Fibroblast of lung (primary cell): ENCODE measurements at regions not wholly inside any gene's neighbourhood (a gene's known extent, or its start where the extent isn't known, plus 50 kb on each side); places are given as distances from the start of the nearest gene placed in this dataset.
"Not testable (repeated sequence)": the region's sequence is repeated elsewhere in the genome, so short reads cannot be mapped to it uniquely, and the experiment has no call there.

ENCODE experiments used
- DNase-seq, 2 donors: peaks; one replicate each; pipeline versions ENCODE4 v3.0.0 to v3.0.0-alpha.2; 2010; ENCODE audit warnings: low read depth in 2 of 2
- H2AFZ ChIP-seq: 2 replicates; pipeline ENCODE4 v1.5.1; 2012; ENCODE audit warnings: low read length, control low read depth, inconsistent platforms
- H3K27ac ChIP-seq: 2 replicates; pipeline ENCODE4 v1.5.1; 2011; ENCODE audit warnings: low read length, control low read depth; ENCODE audit not compliant: insufficient read depth
- H3K27me3 ChIP-seq: 2 replicates; pipeline ENCODE4 v1.5.1; 2011; ENCODE audit warnings: mild to moderate bottlenecking, low read length; ENCODE audit not compliant: control insufficient read depth, insufficient read depth
- H3K36me3 ChIP-seq: 2 replicates; pipeline ENCODE4 v1.5.1; 2011; ENCODE audit warnings: low read length; ENCODE audit not compliant: control insufficient read depth, insufficient read depth
- H3K4me1 ChIP-seq: 2 replicates; pipeline ENCODE4 v1.5.1; 2011; ENCODE audit warnings: low read length; ENCODE audit not compliant: control insufficient read depth, insufficient read depth; ENCODE audit errors: extremely low read depth
- H3K4me2 ChIP-seq: 2 replicates; pipeline ENCODE4 v1.5.1; 2011; ENCODE audit warnings: low read length, control low read depth; ENCODE audit not compliant: insufficient read depth; ENCODE audit errors: extremely low read depth
- H3K4me3 ChIP-seq, 4 experiments: fragments of 200-600 bp in 1 of 4; sonication (generic) in 1 of 4; replicated peaks in 1 of 4; 2 replicates each; pipeline ENCODE4 v1.5.1; 2011 to 2016; ENCODE audit warnings: low read length in 4 of 4, low read depth in 3 of 4, mild to moderate bottlenecking in 3 of 4, control low read depth in 2 of 4, inconsistent platforms in 1 of 4, mixed read lengths in 1 of 4; ENCODE audit not compliant: insufficient read depth in 1 of 4; ENCODE audit errors: control extremely low read depth in 1 of 4
- H3K79me2 ChIP-seq: 2 replicates; pipeline ENCODE4 v1.5.1; 2012; ENCODE audit warnings: mild to moderate bottlenecking, low read length, inconsistent platforms; ENCODE audit not compliant: control insufficient read depth, insufficient read depth
- H3K9ac ChIP-seq: 2 replicates; pipeline ENCODE4 v1.5.1; 2011; ENCODE audit warnings: mild to moderate bottlenecking, low read length, control low read depth; ENCODE audit not compliant: insufficient read depth
- H3K9me3 ChIP-seq: 2 replicates; pipeline ENCODE4 v1.5.1; 2012; ENCODE audit warnings: low read depth, low read length; ENCODE audit not compliant: control insufficient read depth, insufficient read depth
- H4K20me1 ChIP-seq: 2 replicates; pipeline ENCODE4 v1.5.1; 2011; ENCODE audit warnings: low read length; ENCODE audit not compliant: control insufficient read depth, insufficient read depth; ENCODE audit errors: extremely low read depth
- CTCF ChIP-seq, 2 donors: IDR thresholded peaks in 1 of 2; conservative IDR thresholded peaks in 1 of 2; 1 replicate in 1 of 2; 2 replicates in 1 of 2; pipeline ENCODE4 v1.5.1; 2011 to 2012; ENCODE audit warnings: low read length in 2 of 2, control low read depth in 1 of 2, inconsistent platforms in 1 of 2, low read depth in 1 of 2, mild to moderate bottlenecking in 1 of 2
- EZH2 ChIP-seq: IDR thresholded peaks from 2 replicates; pipeline ENCODE4 v1.5.1; 2012; ENCODE audit warnings: low read length, control low read depth, mild to moderate bottlenecking; ENCODE audit errors: missing control alignments

GRCh38 chr6:125586074-125586473 lies 163.4 kb upstream of the HEY2 start:
- H3K4me2 ChIP-seq: no peak overlapping the region
- no peak for TF ChIP-seq CTCF (conservative IDR thresholded peaks at IDR 0.05 in 1 of 2, IDR thresholded peaks at IDR 0.05 in 1 of 2; ENCODE audit: low read depth in 1 of 2, low read length in 2 of 2)
- no peaks in the 10 kb centered on the region for H3K4me1 ChIP-seq
- no peaks in the 10 kb centered on the region for H3K9me3 ChIP-seq
- H2AFZ ChIP-seq: no peak overlapping the region
- no peaks in the 10 kb centered on the region for H3K79me2 ChIP-seq
- no peaks in the 10 kb centered on the region for H3K36me3 ChIP-seq
- no peak overlapping the region for H3K27ac ChIP-seq
- no peak overlapping the region for H3K4me3 ChIP-seq
- H3K27me3 ChIP-seq: no peaks in the 10 kb centered on the region
- H4K20me1 ChIP-seq: no peaks in the 10 kb centered on the region
- peak in 1 of 2 donors; percentile 69 for DNase-seq
- H3K9ac ChIP-seq: no peak overlapping the region

- no peak for DNase-seq
- TF ChIP-seq CTCF (conservative IDR thresholded peaks at IDR 0.05 in 1 of 2, IDR thresholded peaks at IDR 0.05 in 1 of 2; ENCODE audit: low read depth in 1 of 2, low read length in 2 of 2) (no peak), EZH2 (no peak)
- Histone ChIP-seq H2AFZ (no peak overlapping the region), H3K36me3 (no peaks in the 10 kb centered on the region), H3K27ac (no peak overlapping the region), H3K4me2 (no peak overlapping the region), H4K20me1 (no peaks in the 10 kb centered on the region), H3K4me1 (no peaks in the 10 kb centered on the region), H3K27me3 (no peaks in the 10 kb centered on the region), H3K9me3 (no peaks in the 10 kb centered on the region), H3K4me3 (no peak overlapping the region), H3K9ac (no peak overlapping the region), H3K79me2 (no peaks in the 10 kb centered on the region)
These were observed 162.8 kb upstream of the HEY2 start for GRCh38 chr6:125586605-125587004.

- no peak overlapping the region for H3K4me3 ChIP-seq
- H3K27ac ChIP-seq: no peak overlapping the region
- no peaks in the 10 kb centered on the region for H4K20me1 ChIP-seq
- DNase-seq: peak in 1 of 2 donors; percentile 36
- no peak overlapping the region for H3K9ac ChIP-seq
- no peaks in the 10 kb centered on the region for H3K27me3 ChIP-seq
- H3K9me3 ChIP-seq: no peaks in the 10 kb centered on the region
- TF ChIP-seq CTCF (conservative IDR thresholded peaks at IDR 0.05 in 1 of 2, IDR thresholded peaks at IDR 0.05 in 1 of 2; ENCODE audit: low read depth in 1 of 2, low read length in 2 of 2) (no peak), EZH2 (no peak)
- no peak overlapping the region for H3K4me2 ChIP-seq
- no peaks in the 10 kb centered on the region for H3K36me3 ChIP-seq
- H3K79me2 ChIP-seq: no peaks in the 10 kb centered on the region
- no peaks in the 10 kb centered on the region for H3K4me1 ChIP-seq
- H2AFZ ChIP-seq: no peak overlapping the region
These were observed 161.5 kb upstream of the HEY2 start for GRCh38 chr6:125587666-125588632.

GRCh38 chr6:125591796-125592195 lies 157.6 kb upstream of the HEY2 start:
- H3K36me3 ChIP-seq, H3K27ac ChIP-seq, H4K20me1 ChIP-seq, H3K4me1 ChIP-seq, H3K9ac ChIP-seq, DNase-seq, H2AFZ ChIP-seq, H3K4me3 ChIP-seq, H3K9me3 ChIP-seq, H3K27me3 ChIP-seq, H3K79me2 ChIP-seq, H3K4me2 ChIP-seq: not testable (repeated sequence)
